Liver (tissue), 7 donors: ENCODE measurements at regions not wholly inside any gene's neighbourhood (a gene's known extent, or its start where the extent isn't known, plus 50 kb on each side); places are given as distances from the start of the nearest gene placed in this dataset.

Source experiments
- DNase-seq: peaks from one replicate; pipeline ENCODE4 v3.0.0-alpha.2; 2017; ENCODE audit warnings: low spot score
- H3K27ac ChIP-seq, 2 donors: one replicate each; pipeline ENCODE4 v1.7.0; 2013; ENCODE audit warnings: inconsistent platforms in 2 of 2, low read length in 2 of 2, control low read depth in 1 of 2, low read depth in 1 of 2, mild to moderate bottlenecking in 1 of 2
- H3K27me3 ChIP-seq, 4 donors: one replicate each; pipeline versions ENCODE4 v1.6.1 to v1.7.0; 2013; ENCODE audit warnings: low read length in 3 of 4, inconsistent platforms in 1 of 4, mild to moderate bottlenecking in 1 of 4, moderate library complexity in 1 of 4; ENCODE audit not compliant: control insufficient read depth in 4 of 4, insufficient read depth in 4 of 4
- H3K36me3 ChIP-seq, 4 donors: one replicate each; pipeline versions ENCODE4 v1.6.1 to v1.7.0; 2013; ENCODE audit warnings: low read length in 3 of 4, mild to moderate bottlenecking in 3 of 4, low read depth in 1 of 4, moderate library complexity in 1 of 4; ENCODE audit not compliant: control insufficient read depth in 4 of 4, insufficient read depth in 3 of 4
- H3K4me1 ChIP-seq, 4 donors: one replicate each; pipeline versions ENCODE4 v1.6.1 to v1.7.0; 2013; ENCODE audit warnings: low read length in 3 of 4, mild to moderate bottlenecking in 3 of 4, moderate library complexity in 1 of 4; ENCODE audit not compliant: control insufficient read depth in 4 of 4, insufficient read depth in 4 of 4
- H3K4me3 ChIP-seq, 3 donors: one replicate each; pipeline versions ENCODE4 v1.6.1 to v1.7.0; 2013; ENCODE audit warnings: low read length in 3 of 3, control low read depth in 1 of 3, low read depth in 1 of 3, mild to moderate bottlenecking in 1 of 3
- H3K9ac ChIP-seq, 2 donors: one replicate each; pipeline ENCODE4 v1.7.0; 2013; ENCODE audit warnings: low read length in 2 of 2, mild to moderate bottlenecking in 2 of 2, moderate library complexity in 2 of 2, control low read depth in 1 of 2, low read depth in 1 of 2
- H3K9me3 ChIP-seq, 4 donors: one replicate each; pipeline versions ENCODE4 v1.6.1 to v1.7.0; 2013; ENCODE audit warnings: low read length in 3 of 4; ENCODE audit not compliant: control insufficient read depth in 4 of 4
- ATF3 ChIP-seq: IDR thresholded peaks from 2 replicates; pipeline ENCODE4 v1.6.1; 2016; ENCODE audit warnings: antibody characterized with exemption
- EGR1 ChIP-seq, 2 donors: IDR thresholded peaks; 2 replicates each; pipeline ENCODE4 v1.6.1; 2016 to 2018; ENCODE audit warnings: antibody characterized with exemption in 2 of 2, low read depth in 2 of 2
- FOXA1 ChIP-seq: IDR thresholded peaks from 2 replicates; pipeline ENCODE4 v1.6.1; 2016; ENCODE audit warnings: antibody characterized with exemption
- FOXA2 ChIP-seq: IDR thresholded peaks from 2 replicates; pipeline ENCODE4 v1.6.1; 2016; ENCODE audit warnings: antibody characterized with exemption
- GABPA ChIP-seq, 2 donors: IDR thresholded peaks in 1 of 2; conservative IDR thresholded peaks in 1 of 2; 2 replicates each; pipeline ENCODE4 v1.6.1; 2016; ENCODE audit warnings: antibody characterized with exemption in 2 of 2, mild to moderate bottlenecking in 1 of 2, moderate library complexity in 1 of 2
- HNF4G ChIP-seq: IDR thresholded peaks from 2 replicates; pipeline ENCODE4 v1.6.1; 2016; ENCODE audit warnings: antibody characterized with exemption
- NR2F2 ChIP-seq: IDR thresholded peaks from 2 replicates; pipeline ENCODE4 v1.6.1; 2016; ENCODE audit warnings: antibody characterized with exemption
- RAD21 ChIP-seq, 2 donors: IDR thresholded peaks; 2 replicates each; pipeline ENCODE4 v1.6.1; 2016; ENCODE audit warnings: antibody characterized with exemption in 2 of 2, mild to moderate bottlenecking in 2 of 2
- RXRA ChIP-seq, 2 donors: IDR thresholded peaks; 2 replicates each; pipeline ENCODE4 v1.6.1; 2017 to 2018; ENCODE audit warnings: antibody characterized with exemption in 2 of 2, mild to moderate bottlenecking in 1 of 2
- TAF1 ChIP-seq: conservative IDR thresholded peaks from 2 replicates; pipeline ENCODE4 v1.6.1; 2016; ENCODE audit warnings: antibody characterized with exemption, mild to moderate bottlenecking
- ZBTB33 ChIP-seq: IDR thresholded peaks from 2 replicates; pipeline ENCODE4 v1.6.1; 2016; ENCODE audit warnings: antibody characterized with exemption
- WGBS: extraction: QIAGEN DNeasy Blood & Tissue Kit; methylation state at CpG from one replicate; pipeline ENCODE4 v1.1.7; 2013; 5-methylcytosine and 5-hydroxymethylcytosine counted together
- TF ChIP-seq, protein P1 (sequence below): IDR thresholded peaks from 2 replicates; pipeline ENCODE4 v1.6.1; 2016; ENCODE audit warnings: antibody characterized with exemption, mild to moderate bottlenecking
- donor health status: healthy.
- donor health status: healthy.
- donor health status: healthy.
- donor health status: healthy.

DNA sequence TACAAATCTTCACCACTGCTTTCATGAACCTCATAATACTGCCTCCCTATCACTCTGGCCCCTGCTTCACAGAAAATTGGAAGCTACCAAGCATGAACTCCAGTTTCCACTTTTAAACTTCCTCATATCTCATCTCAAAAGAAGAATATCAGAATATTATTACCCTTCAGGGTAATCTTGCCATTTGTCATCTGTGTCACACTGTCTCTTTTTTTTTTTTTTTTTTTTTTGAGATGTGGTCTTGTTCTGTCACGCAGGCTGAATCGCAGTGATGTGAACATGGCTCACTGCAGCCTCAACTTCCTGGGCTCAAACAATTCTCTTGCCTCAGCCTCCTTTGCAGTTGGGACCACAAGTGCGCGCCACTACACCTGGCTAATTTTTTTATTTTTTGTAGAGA lies 80.4 kb upstream of the TCF12 start:
- no peak for DNase-seq
- no peaks in the 10 kb centered on the region for H3K4me1 ChIP-seq
- WGBS = 98% methylated on average over 4 of the region's 4 CpGs
- no peaks in the 10 kb centered on the region for H3K27me3 ChIP-seq
- TF ChIP-seq HNF4G (no peak), FOXA1 (no peak), ATF3 (no peak), TAF1 (no peak), RXRA (IDR thresholded peaks at IDR 0.05) (no peak), GABPA (IDR thresholded peaks at IDR 0.05 in 1 of 2, conservative IDR thresholded peaks at IDR 0.05 in 1 of 2) (no peak), FOXA2 (no peak), EGR1 (IDR thresholded peaks at IDR 0.05; ENCODE audit: low read depth in 2 of 2) (no peak)
- H3K4me3 ChIP-seq = no peak overlapping the region
- no peak overlapping the region for H3K27ac ChIP-seq
- no peaks in the 10 kb centered on the region for H3K9me3 ChIP-seq
- no peak overlapping the region for H3K9ac ChIP-seq
- H3K36me3 ChIP-seq = no peaks in the 10 kb centered on the region

DNA sequence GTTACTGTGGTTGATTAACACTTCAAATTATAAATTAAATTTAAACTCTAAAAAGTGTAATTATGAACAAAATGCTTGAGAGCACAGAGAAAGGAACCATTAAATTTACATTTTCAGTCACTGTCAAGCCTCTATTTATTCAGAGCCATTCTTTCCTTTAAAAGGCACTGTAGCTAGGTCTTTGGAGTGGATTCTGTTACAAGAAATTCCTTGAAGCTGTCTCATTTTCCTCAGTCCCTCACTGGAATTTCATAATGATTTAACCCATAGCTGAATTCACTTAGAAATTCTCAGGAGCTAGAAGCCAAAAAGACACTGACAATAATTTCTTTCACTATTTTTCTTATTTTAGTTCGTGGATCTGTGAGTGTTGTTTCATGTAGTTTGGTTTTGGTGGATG lies 81.2 kb upstream of the TCF12 start:
- Histone ChIP-seq H3K36me3 (no peaks in the 10 kb centered on the region), H3K9ac (no peak overlapping the region), H3K4me3 (no peak overlapping the region), H3K4me1 (peaks cover 0 to 6% (median 3%) of the 10 kb centered on the region in 4 donors), H3K27me3 (no peaks in the 10 kb centered on the region), H3K27ac (no peak overlapping the region), H3K9me3 (no peaks in the 10 kb centered on the region)
- no peak for DNase-seq
- no peak for TF ChIP-seq FOXA2
- TF ChIP-seq TAF1 = no peak
- TF ChIP-seq ZBTB33 = no peak
- TF ChIP-seq RAD21 (IDR thresholded peaks at IDR 0.05) = no peak
- no peak for TF ChIP-seq NR2F2
- 95% methylated on average over 1 of the region's 1 CpG for WGBS

DNA sequence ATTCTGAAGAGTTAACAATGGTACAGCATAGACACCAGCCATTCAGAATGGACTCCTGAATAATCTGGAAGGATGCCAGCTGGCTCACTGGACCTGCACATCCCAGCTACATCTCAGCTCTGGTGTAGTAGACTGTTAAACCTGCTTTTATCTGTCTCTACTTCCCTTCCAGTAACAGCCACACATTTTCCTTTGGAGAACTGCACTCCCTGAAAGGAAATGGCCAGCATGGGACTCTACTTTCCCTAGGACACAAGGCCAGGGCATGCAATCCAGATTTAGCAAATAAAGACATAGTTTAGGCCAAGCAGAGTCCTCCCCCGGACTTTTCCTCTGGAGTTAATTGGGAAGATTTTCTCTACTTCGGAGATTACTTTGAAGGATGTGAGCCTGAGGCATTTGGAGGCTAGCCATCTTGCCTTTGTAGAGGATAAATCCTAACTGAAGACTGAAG lies 82.7 kb upstream of the TCF12 start:
- Histone ChIP-seq H3K27ac (no peak overlapping the region), H3K27me3 (no peaks in the 10 kb centered on the region)
- no peak for DNase-seq

More for the DNA sequence above, 82.7 kb upstream of the TCF12 start:
- WGBS = 74% methylated on average over 2 of the region's 2 CpGs
- TF ChIP-seq, protein P1, sequence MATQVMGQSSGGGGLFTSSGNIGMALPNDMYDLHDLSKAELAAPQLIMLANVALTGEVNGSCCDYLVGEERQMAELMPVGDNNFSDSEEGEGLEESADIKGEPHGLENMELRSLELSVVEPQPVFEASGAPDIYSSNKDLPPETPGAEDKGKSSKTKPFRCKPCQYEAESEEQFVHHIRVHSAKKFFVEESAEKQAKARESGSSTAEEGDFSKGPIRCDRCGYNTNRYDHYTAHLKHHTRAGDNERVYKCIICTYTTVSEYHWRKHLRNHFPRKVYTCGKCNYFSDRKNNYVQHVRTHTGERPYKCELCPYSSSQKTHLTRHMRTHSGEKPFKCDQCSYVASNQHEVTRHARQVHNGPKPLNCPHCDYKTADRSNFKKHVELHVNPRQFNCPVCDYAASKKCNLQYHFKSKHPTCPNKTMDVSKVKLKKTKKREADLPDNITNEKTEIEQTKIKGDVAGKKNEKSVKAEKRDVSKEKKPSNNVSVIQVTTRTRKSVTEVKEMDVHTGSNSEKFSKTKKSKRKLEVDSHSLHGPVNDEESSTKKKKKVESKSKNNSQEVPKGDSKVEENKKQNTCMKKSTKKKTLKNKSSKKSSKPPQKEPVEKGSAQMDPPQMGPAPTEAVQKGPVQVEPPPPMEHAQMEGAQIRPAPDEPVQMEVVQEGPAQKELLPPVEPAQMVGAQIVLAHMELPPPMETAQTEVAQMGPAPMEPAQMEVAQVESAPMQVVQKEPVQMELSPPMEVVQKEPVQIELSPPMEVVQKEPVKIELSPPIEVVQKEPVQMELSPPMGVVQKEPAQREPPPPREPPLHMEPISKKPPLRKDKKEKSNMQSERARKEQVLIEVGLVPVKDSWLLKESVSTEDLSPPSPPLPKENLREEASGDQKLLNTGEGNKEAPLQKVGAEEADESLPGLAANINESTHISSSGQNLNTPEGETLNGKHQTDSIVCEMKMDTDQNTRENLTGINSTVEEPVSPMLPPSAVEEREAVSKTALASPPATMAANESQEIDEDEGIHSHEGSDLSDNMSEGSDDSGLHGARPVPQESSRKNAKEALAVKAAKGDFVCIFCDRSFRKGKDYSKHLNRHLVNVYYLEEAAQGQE = no peak
- peak; percentile 14 for TF ChIP-seq NR2F2
- no peak overlapping the region for H3K9ac ChIP-seq
- peaks cover 5 to 16% (median 11%) of the 10 kb centered on the region in 4 donors for H3K4me1 ChIP-seq
- H3K36me3 ChIP-seq = no peaks in the 10 kb centered on the region
- no peak overlapping the region for H3K4me3 ChIP-seq
- no peaks in the 10 kb centered on the region for H3K9me3 ChIP-seq
